ENCODE measurements at regions not wholly inside any gene's neighbourhood (a gene's known extent, or its start where the extent isn't known, plus 50 kb on each side); places are given as distances from the start of the nearest gene placed in this dataset.

DNA sequence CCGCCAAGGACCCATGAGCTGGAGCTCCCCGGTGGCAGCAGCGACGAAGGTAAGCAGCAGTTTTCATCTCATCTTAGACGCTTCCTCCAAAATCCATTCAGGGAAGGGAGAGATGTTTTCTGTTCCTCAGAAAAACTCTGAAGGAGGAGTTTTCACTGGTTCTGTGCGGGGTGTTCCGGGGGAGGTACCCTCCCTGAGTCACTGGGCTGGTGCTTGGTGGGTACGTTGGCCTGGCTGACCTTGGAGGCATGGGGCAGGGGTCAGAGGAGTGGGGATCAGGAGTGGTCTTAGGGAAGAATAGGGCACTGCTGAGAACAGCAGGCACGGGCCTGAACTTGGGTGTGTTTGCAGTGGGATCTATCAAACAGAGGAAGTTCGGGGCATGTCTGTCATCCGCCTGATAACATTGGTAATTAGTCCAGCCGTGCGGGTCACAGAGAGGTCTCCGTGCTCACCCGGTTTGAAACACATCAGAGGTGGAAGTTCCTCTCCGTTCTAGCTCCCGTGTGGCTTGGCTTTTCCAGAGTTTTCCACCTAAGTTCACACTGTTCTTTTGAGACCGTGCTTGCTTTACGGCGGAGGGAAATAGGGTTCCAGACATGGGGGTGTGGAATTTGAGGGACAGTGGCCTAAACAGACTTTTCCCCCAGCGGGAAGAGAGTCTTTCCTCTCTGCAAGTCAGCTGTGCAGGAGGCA is 59.6 kb upstream of the CIBAR2 start:
- Histone ChIP-seq H3K4me3 (peak overlapping the region; percentile 37), H3K9me3 (ENCODE audit: low read depth) (no peaks in the 10 kb centered on the region), H3K27ac (peak overlapping the region; percentile 87), H3K79me2 (peaks cover 66% of the 10 kb centered on the region), H3K27me3 (no peaks in the 10 kb centered on the region), H3K36me3 (replicated peaks; ENCODE audit: insufficient read depth, low read depth) (no peaks in the 10 kb centered on the region), H2AFZ (no peak overlapping the region), H3K4me1 (ENCODE audit: insufficient read depth) (peaks cover 62% of the 10 kb centered on the region), H4K20me1 (ENCODE audit: insufficient read depth, poor library complexity, severe bottlenecking) (peaks cover 27% of the 10 kb centered on the region), H3K4me2 (peak overlapping the region; percentile 85), H3K9me2 (replicated peaks; ENCODE audit: insufficient read depth) (no peaks in the 10 kb centered on the region)
- TF ChIP-seq EZH2 (IDR thresholded peaks at IDR 0.05; ENCODE audit: borderline replicate concordance) (no peak), EZH2phosphoT487 (IDR thresholded peaks at IDR 0.05; ENCODE audit: low read depth, severe bottlenecking, unreplicated experiment) (no peak), CTCF (IDR thresholded peaks at IDR 0.05; ENCODE audit: poor library complexity) (no peak)
- DNase-seq (ENCODE audit: low spot score) = no peak
- 40% methylated on average over 21 of the region's 21 CpGs for WGBS (ENCODE audit: low lambda C conversion rate, missing lambda C conversion rate)

DNA sequence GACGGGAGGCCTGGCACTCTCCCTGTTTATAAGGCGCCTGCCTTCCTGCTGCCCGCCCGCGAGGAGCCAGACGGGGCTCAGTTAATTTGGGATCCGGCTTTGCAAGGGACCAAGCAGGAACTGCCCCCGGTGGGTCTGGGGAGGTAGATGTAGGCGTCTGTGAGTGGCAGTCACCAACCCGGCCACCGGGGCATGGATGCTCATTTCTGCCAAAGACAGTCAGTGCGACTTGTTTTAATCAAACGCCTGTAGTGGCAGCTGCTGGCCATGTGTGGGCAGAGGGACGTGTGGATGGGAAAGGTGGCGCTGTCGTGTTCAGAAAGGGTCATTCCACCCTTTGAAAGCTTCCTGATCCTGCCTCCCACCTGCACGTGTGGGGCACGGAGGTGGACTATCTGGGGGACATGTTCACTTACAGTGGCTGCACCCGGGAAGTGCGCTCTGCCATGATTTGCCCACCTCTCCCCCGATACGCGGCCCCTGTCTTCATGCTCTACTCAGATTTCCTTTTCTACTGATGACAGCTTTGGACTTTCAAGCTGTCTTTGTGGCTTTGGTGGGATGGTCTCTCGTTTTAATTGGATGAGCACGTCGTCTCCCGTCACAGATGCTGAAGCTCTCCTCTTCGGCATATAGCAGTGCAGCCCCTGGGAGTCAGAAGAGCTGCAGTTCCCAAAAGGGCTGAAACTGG is 60.3 kb upstream of the CIBAR2 start:
- Histone ChIP-seq H3K4me2 (peak overlapping the region; percentile 85), H2AFZ (no peak overlapping the region), H4K20me1 (ENCODE audit: insufficient read depth, poor library complexity, severe bottlenecking) (peaks cover 30% of the 10 kb centered on the region), H3K27me3 (no peaks in the 10 kb centered on the region), H3K27ac (peak overlapping the region; percentile 87), H3K4me1 (ENCODE audit: insufficient read depth) (peaks cover 62% of the 10 kb centered on the region), H3K36me3 (replicated peaks; ENCODE audit: insufficient read depth, low read depth) (no peaks in the 10 kb centered on the region), H3K79me2 (peaks cover 73% of the 10 kb centered on the region), H3K9me2 (replicated peaks; ENCODE audit: insufficient read depth) (no peaks in the 10 kb centered on the region), H3K9me3 (ENCODE audit: low read depth) (no peaks in the 10 kb centered on the region), H3K4me3 (peak overlapping the region; percentile 37)
- no peak for DNase-seq (ENCODE audit: low spot score)
- 39% methylated on average over 28 of the region's 28 CpGs for WGBS (ENCODE audit: low lambda C conversion rate, missing lambda C conversion rate)
- TF ChIP-seq EZH2 (IDR thresholded peaks at IDR 0.05; ENCODE audit: borderline replicate concordance) = no peak
- no peak for TF ChIP-seq EZH2phosphoT487 (IDR thresholded peaks at IDR 0.05; ENCODE audit: low read depth, severe bottlenecking, unreplicated experiment)
- TF ChIP-seq CTCF (IDR thresholded peaks at IDR 0.05; ENCODE audit: poor library complexity) = peak; percentile 32

GRCh38 chr16:85173146-85173980 is 61.1 kb upstream of the CIBAR2 start:
- WGBS (ENCODE audit: low lambda C conversion rate, missing lambda C conversion rate) = 43% methylated on average over 14 of the region's 14 CpGs
- no peaks in the 10 kb centered on the region for H3K9me3 ChIP-seq (ENCODE audit: low read depth)
- H3K27me3 ChIP-seq = no peaks in the 10 kb centered on the region
- no peaks in the 10 kb centered on the region for H3K36me3 ChIP-seq (replicated peaks; ENCODE audit: insufficient read depth, low read depth)
- peak; percentile 78 for DNase-seq (ENCODE audit: low spot score)
- peak overlapping the region; percentile 85 for H3K4me2 ChIP-seq
- TF ChIP-seq CTCF (IDR thresholded peaks at IDR 0.05; ENCODE audit: poor library complexity) = peak; percentile 28
- TF ChIP-seq EZH2phosphoT487 (IDR thresholded peaks at IDR 0.05; ENCODE audit: low read depth, severe bottlenecking, unreplicated experiment) = no peak
- H3K4me1 ChIP-seq (ENCODE audit: insufficient read depth) = peaks cover 55% of the 10 kb centered on the region
- no peak overlapping the region for H3K4me3 ChIP-seq
- peak overlapping the region; percentile 87 for H3K27ac ChIP-seq
- H2AFZ ChIP-seq = no peak overlapping the region
- H3K9me2 ChIP-seq (replicated peaks; ENCODE audit: insufficient read depth) = no peaks in the 10 kb centered on the region
- H3K79me2 ChIP-seq = peaks cover 81% of the 10 kb centered on the region
- peaks cover 30% of the 10 kb centered on the region for H4K20me1 ChIP-seq (ENCODE audit: insufficient read depth, poor library complexity, severe bottlenecking)

All from hepatocyte (in vitro differentiated cells).